ENCODE measurements at regions not wholly inside any gene's neighbourhood (a gene's known extent, or its start where the extent isn't known, plus 50 kb on each side); places are given as distances from the start of the nearest gene placed in this dataset.

GRCh38 chr12:88334271-88334670 lies 192.2 kb downstream of the TMTC3 start:
- CTCF ChIA-PET: interaction anchor here (0.6 kb wide), 1 partner anchor 59 kb away, joined by 5 read pairs; no protein-coding TSS in a partner anchor
- Histone ChIP-seq H3K9ac (ENCODE audit: low read depth, low read length) (peak overlapping the region; percentile 54; the same call in 1 of the 2 replicates), H3K27ac (ENCODE audit: insufficient read depth, low read length) (peak overlapping the region; percentile 63), H3K18ac (ENCODE audit: low read depth, low read length) (peak overlapping the region; percentile 67; the same call in 1 of the 2 replicates), H3K9me1 (ENCODE audit: insufficient read depth, low read length) (no peaks in the 10 kb centered on the region), H3K36me3 (ENCODE audit: control insufficient read depth, insufficient read depth, low read length) (no peaks in the 10 kb centered on the region), H4K5ac (ENCODE audit: low read depth, low read length) (peak overlapping the region; percentile 60), H3K4me1 (ENCODE audit: control insufficient read depth, insufficient read depth, low read length) (peaks cover 3% of the 10 kb centered on the region; the same call in 1 of the 2 replicates), H3K14ac (replicated peaks; ENCODE audit: low read depth, low read length) (0 out of 2 replicates have a peak overlapping the region, but pooled peaks have one; percentile 35), H3K56ac (ENCODE audit: extremely low read depth, insufficient read depth, low read length) (no peak overlapping the region), H4K20me1 (ENCODE audit: insufficient read depth, low read length) (no peaks in the 10 kb centered on the region), H3K79me1 (ENCODE audit: low read depth in 1 of 2, low read length in 2 of 2) (no peaks in the 10 kb centered on the region), H2BK5ac (ENCODE audit: low read depth, low read length, poor library complexity, severe bottlenecking) (no peak overlapping the region), H3K9me3 (ENCODE audit: control insufficient read depth, insufficient read depth, low read length) (no peaks in the 10 kb centered on the region), H2AK5ac (ENCODE audit: low read depth, low read length) (no peak overlapping the region), H2AFZ (replicated peaks; ENCODE audit: low read length, poor library complexity) (no peak overlapping the region), H2BK120ac (ENCODE audit: low read depth, low read length) (peak overlapping the region; percentile 54; the same call in 1 of the 2 replicates), H4K8ac (ENCODE audit: low read depth in 2 of 2, low read length in 2 of 2) (no peak overlapping the region), H3K27me3 (ENCODE audit: control insufficient read depth, insufficient read depth, low read length) (no peaks in the 10 kb centered on the region), H2BK15ac (ENCODE audit: low read depth, low read length) (peak overlapping the region; percentile 70; the same call in 1 of the 3 replicates), H2BK20ac (ENCODE audit: low read depth, low read length) (peak overlapping the region; percentile 59; the same call in 1 of the 2 replicates), H2AK9ac (replicated peaks; ENCODE audit: low read depth, low read length, poor library complexity) (no peak overlapping the region), H3K4ac (ENCODE audit: low read depth, low read length) (peak overlapping the region; percentile 37; the same call in 1 of the 2 replicates), H3K23ac (ENCODE audit: low read depth, low read length) (no peak overlapping the region), H4K91ac (ENCODE audit: insufficient read depth, low read depth, low read length) (peak overlapping the region; percentile 16; the same call in 1 of the 2 replicates), H3K4me3 (ENCODE audit: insufficient read depth, low read depth, low read length) (no peak overlapping the region), H3K4me2 (ENCODE audit: low read depth, low read length) (peak overlapping the region; percentile 59)
- no TSS peak for BruUV-seq (replicated peaks)
- intact Hi-C loops (cut with micrococcal nuclease) (loop anchor here (10.0 kb wide), 1 partner anchor 191 kb away; no protein-coding TSS in a partner anchor), dilution Hi-C loops (cut with HindIII; ENCODE audit: low sequenced_read_pairs, unreplicated experiment) (no loop called here), in situ Hi-C loops (cut with MboI; ENCODE audit: low sequenced_read_pairs) (no loop called here)
- DNase-seq (peak; percentile 63), ATAC-seq (ENCODE audit: low read depth) (peak; percentile 60)
- no peak for TF ChIP-seq RCOR1 (IDR thresholded peaks at IDR 0.05; ENCODE audit: insufficient replicate concordance, low read length)
- no peak for TF ChIP-seq MAFK (IDR thresholded peaks at IDR 0.05; ENCODE audit: low read depth, low read length)
- no peak for TF ChIP-seq ELK1 (IDR thresholded peaks at IDR 0.05; ENCODE audit: borderline replicate concordance, low read depth, low read length)
- TF ChIP-seq CHD1 (IDR thresholded peaks at IDR 0.05; ENCODE audit: low read depth, low read length): no peak
- TF ChIP-seq BHLHE40 (IDR thresholded peaks at IDR 0.05; ENCODE audit: low read depth, low read length): no peak
- no peak for TF ChIP-seq MXI1 (IDR thresholded peaks at IDR 0.05; ENCODE audit: borderline replicate concordance, low read depth, low read length)
- no peak for TF ChIP-seq RFX5 (IDR thresholded peaks at IDR 0.05; ENCODE audit: low read depth, low read length)
- no peak for TF ChIP-seq FOS (IDR thresholded peaks at IDR 0.05; ENCODE audit: low read depth, low read length)
- no peak for TF ChIP-seq CEBPB (IDR thresholded peaks at IDR 0.05; ENCODE audit: low read depth, low read length)
- TF ChIP-seq SMC3 (IDR thresholded peaks at IDR 0.05; ENCODE audit: low read depth, low read length): no peak
- TF ChIP-seq USF2 (IDR thresholded peaks at IDR 0.05; ENCODE audit: low read depth, low read length): no peak
- TF ChIP-seq NFE2L2 (IDR thresholded peaks at IDR 0.05; ENCODE audit: low read depth, low read length): no peak
- no peak for TF ChIP-seq CTCF (conservative IDR thresholded peaks at IDR 0.05; ENCODE audit: low read depth, low read length)
- TF ChIP-seq POLR2A (IDR thresholded peaks at IDR 0.05; ENCODE audit: low read depth, low read length): no peak
- no peak for TF ChIP-seq MAZ (IDR thresholded peaks at IDR 0.05; ENCODE audit: borderline replicate concordance, low read depth, low read length)
- TF ChIP-seq RAD21 (IDR thresholded peaks at IDR 0.05; ENCODE audit: low read length): no peak
- no CpG with 5 or more reads among the region's 3 CpGs for WGBS, 2 experiments (ENCODE audit: extremely low coverage in 2 of 2, insufficient read length in 1 of 2)
- POLR2A ChIA-PET (ENCODE audit: unreplicated experiment): interaction anchor here (0.7 kb wide), 1 partner anchor 9 kb away, joined by 4 read pairs; no protein-coding TSS in a partner anchor

All from IMR-90 (cell line).